ENCODE measurements at regions not wholly inside any gene's neighbourhood (a gene's known extent, or its start where the extent isn't known, plus 50 kb on each side); places are given as distances from the start of the nearest gene placed in this dataset.

DNA sequence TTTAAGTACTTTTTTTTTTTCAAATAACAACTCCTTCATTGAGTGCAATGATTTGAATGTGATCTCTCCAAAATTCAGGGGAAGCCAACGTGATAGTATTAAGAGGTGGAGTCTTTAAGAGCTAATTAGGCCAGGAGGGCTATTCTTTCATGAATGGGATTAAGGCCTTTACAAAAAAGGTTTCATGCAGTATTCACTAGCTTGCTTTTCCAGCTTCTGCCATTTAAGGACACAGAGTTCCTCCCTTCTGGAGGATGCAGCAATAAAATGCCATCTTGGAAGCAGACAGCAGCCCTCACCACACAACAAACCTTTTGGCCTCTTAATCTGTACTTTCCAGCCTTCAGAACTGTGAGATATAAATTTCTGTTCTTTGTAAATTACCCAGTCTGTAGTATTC is 586.8 kb upstream of the LMO3 start:
- intact Hi-C loops (cut with micrococcal nuclease) = no loop called here
- ChIA-PET CTCF (interaction anchor here (0.7 kb wide), 1 partner anchor 288 kb away, joined by 3 read pairs; no protein-coding TSS in a partner anchor), POLR2A (no interaction called here)
- H3K4me3 Mint-ChIP-seq = no peak overlapping the region
- no CpG with 5 or more reads among the region's 1 CpG for WGBS (ENCODE audit: insufficient coverage)
- ATAC-seq (ENCODE audit: low read depth) (no peak), DNase-seq (no peak)
- no peaks in the 10 kb centered on the region for H3K27me3 ChIP-seq (replicated peaks in 1 of 4; ENCODE audit: control extremely low read depth in 1 of 4, control insufficient read depth in 3 of 4, insufficient read depth in 4 of 4, low read length in 3 of 4)
- H3K4me1 Mint-ChIP-seq = no peaks in the 10 kb centered on the region
- H4K20me1 ChIP-seq (ENCODE audit: control insufficient read depth, insufficient read depth, low read length, poor library complexity, severe bottlenecking) = no peaks in the 10 kb centered on the region
- H3K27ac Mint-ChIP-seq = no peak overlapping the region
- no peak overlapping the region for H3K4me2 ChIP-seq (replicated peaks; ENCODE audit: low read depth, low read length, poor library complexity, severe bottlenecking)
- no peak overlapping the region for H3K9ac ChIP-seq (ENCODE audit: low read length)
- no peak overlapping the region for H3K27ac ChIP-seq (ENCODE audit: low read length in 2 of 2)
- TF ChIP-seq EZH2 (IDR thresholded peaks at IDR 0.05; ENCODE audit: borderline replicate concordance, insufficient read depth, low read depth, low read length, poor library complexity, severe bottlenecking) = no peak
- TF ChIP-seq, protein P1, sequence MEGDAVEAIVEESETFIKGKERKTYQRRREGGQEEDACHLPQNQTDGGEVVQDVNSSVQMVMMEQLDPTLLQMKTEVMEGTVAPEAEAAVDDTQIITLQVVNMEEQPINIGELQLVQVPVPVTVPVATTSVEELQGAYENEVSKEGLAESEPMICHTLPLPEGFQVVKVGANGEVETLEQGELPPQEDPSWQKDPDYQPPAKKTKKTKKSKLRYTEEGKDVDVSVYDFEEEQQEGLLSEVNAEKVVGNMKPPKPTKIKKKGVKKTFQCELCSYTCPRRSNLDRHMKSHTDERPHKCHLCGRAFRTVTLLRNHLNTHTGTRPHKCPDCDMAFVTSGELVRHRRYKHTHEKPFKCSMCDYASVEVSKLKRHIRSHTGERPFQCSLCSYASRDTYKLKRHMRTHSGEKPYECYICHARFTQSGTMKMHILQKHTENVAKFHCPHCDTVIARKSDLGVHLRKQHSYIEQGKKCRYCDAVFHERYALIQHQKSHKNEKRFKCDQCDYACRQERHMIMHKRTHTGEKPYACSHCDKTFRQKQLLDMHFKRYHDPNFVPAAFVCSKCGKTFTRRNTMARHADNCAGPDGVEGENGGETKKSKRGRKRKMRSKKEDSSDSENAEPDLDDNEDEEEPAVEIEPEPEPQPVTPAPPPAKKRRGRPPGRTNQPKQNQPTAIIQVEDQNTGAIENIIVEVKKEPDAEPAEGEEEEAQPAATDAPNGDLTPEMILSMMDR (IDR thresholded peaks at IDR 0.05) = no peak
- no peak overlapping the region for H2AFZ ChIP-seq (ENCODE audit: insufficient read depth, low read depth, low read length, poor library complexity, severe bottlenecking)
- H3K27me3 Mint-ChIP-seq = no peaks in the 10 kb centered on the region
- H3K79me2 ChIP-seq (ENCODE audit: control insufficient read depth, insufficient read depth, low read length) = no peaks in the 10 kb centered on the region
- no peak overlapping the region for H3K4me3 ChIP-seq (ENCODE audit: control extremely low read depth in 1 of 5, extremely low read depth in 1 of 5, insufficient read depth in 1 of 5, low read depth in 2 of 5, low read length in 4 of 5)
- peaks cover 0 to 6% (median 0%) of the 10 kb centered on the region in 3 donors for H3K9me3 ChIP-seq (ENCODE audit: control extremely low read depth in 1 of 3, control insufficient read depth in 2 of 3, insufficient read depth in 1 of 3, low read length in 2 of 3)
- no peaks in the 10 kb centered on the region for H3K36me3 ChIP-seq (replicated peaks in 1 of 2; ENCODE audit: control extremely low read depth in 1 of 2, control insufficient read depth in 1 of 2, extremely low read depth in 1 of 2, insufficient read depth in 2 of 2, low read length in 1 of 2)
- H3K4me1 ChIP-seq (ENCODE audit: control insufficient read depth in 2 of 2, insufficient read depth in 2 of 2, low read length in 2 of 2) = no peaks in the 10 kb centered on the region
- no peaks in the 10 kb centered on the region for H3K9me3 Mint-ChIP-seq (ENCODE audit: insufficient read depth)

DNA sequence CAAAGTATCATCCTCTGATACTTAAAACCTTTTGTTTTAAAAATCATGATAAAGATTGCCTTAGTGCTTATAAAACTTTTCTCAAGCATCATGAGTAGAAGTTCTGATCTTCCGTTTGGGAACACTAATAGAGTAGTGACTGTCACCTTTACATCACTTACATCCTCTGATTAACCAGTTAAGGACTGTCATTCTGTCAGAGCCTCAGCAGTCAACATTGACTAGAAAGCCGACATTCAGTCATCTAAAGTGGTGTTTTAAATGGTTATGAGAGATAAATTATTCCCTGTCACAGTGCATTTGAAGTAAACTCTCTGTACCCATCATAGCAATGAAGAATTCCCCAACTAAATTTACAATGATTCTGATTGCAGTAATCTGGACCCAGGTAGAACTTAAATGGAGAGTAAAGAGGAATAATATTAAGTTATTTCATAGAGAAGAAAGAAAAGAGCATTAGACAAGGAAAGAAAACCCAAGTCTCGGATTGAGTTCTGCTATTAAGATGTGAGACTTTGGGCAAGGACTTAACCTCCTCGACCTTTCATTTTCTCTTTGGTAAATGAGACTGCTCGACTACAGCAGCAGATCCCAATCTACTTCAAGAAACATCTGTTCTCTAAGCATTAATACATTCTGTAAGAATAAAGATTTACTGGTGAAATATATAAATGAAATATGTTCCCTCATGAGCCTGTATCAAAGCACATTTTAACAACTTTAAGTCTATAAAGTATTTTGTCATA is 563.9 kb upstream of the LMO3 start:
- Histone ChIP-seq H3K9ac (ENCODE audit: low read length) (no peak overlapping the region), H3K9me3 (ENCODE audit: control extremely low read depth in 1 of 3, control insufficient read depth in 2 of 3, insufficient read depth in 1 of 3, low read length in 2 of 3) (no peaks in the 10 kb centered on the region), H3K4me2 (replicated peaks; ENCODE audit: low read depth, low read length, poor library complexity, severe bottlenecking) (no peak overlapping the region), H2AFZ (ENCODE audit: insufficient read depth, low read depth, low read length, poor library complexity, severe bottlenecking) (no peak overlapping the region), H3K4me1 (ENCODE audit: control insufficient read depth in 2 of 2, insufficient read depth in 2 of 2, low read length in 2 of 2) (no peaks in the 10 kb centered on the region), H3K27me3 (replicated peaks in 1 of 4; ENCODE audit: control extremely low read depth in 1 of 4, control insufficient read depth in 3 of 4, insufficient read depth in 4 of 4, low read length in 3 of 4) (no peaks in the 10 kb centered on the region), H4K20me1 (ENCODE audit: control insufficient read depth, insufficient read depth, low read length, poor library complexity, severe bottlenecking) (no peaks in the 10 kb centered on the region), H3K4me3 (ENCODE audit: control extremely low read depth in 1 of 5, extremely low read depth in 1 of 5, insufficient read depth in 1 of 5, low read depth in 2 of 5, low read length in 4 of 5) (no peak overlapping the region), H3K36me3 (replicated peaks in 1 of 2; ENCODE audit: control extremely low read depth in 1 of 2, control insufficient read depth in 1 of 2, extremely low read depth in 1 of 2, insufficient read depth in 2 of 2, low read length in 1 of 2) (no peaks in the 10 kb centered on the region), H3K79me2 (ENCODE audit: control insufficient read depth, insufficient read depth, low read length) (no peaks in the 10 kb centered on the region), H3K27ac (ENCODE audit: low read length in 2 of 2) (no peak overlapping the region)
- no peak overlapping the region for H3K4me3 Mint-ChIP-seq
- POLR2A ChIA-PET = no interaction called here
- H3K4me1 Mint-ChIP-seq = no peaks in the 10 kb centered on the region
- CTCF ChIA-PET = no interaction called here
- H3K27me3 Mint-ChIP-seq = no peaks in the 10 kb centered on the region
- DNase-seq (no peak), ATAC-seq (ENCODE audit: low read depth) (no peak)
- TF ChIP-seq EZH2 (IDR thresholded peaks at IDR 0.05; ENCODE audit: borderline replicate concordance, insufficient read depth, low read depth, low read length, poor library complexity, severe bottlenecking) = no peak
- TF ChIP-seq, protein P1 (IDR thresholded peaks at IDR 0.05) = no peak
- H3K27ac Mint-ChIP-seq = no peak overlapping the region
- no peaks in the 10 kb centered on the region for H3K9me3 Mint-ChIP-seq (ENCODE audit: insufficient read depth)
- intact Hi-C loops (cut with micrococcal nuclease) = no loop called here
- no CpG with 5 or more reads among the region's 5 CpGs for WGBS (ENCODE audit: insufficient coverage)

Measured in B cell (primary cell).